ENCODE measurements at regions not wholly inside any gene's neighbourhood (a gene's known extent, or its start where the extent isn't known, plus 50 kb on each side); places are given as distances from the start of the nearest gene placed in this dataset.
"Not testable (repeated sequence)": the region's sequence is repeated elsewhere in the genome, so short reads cannot be mapped to it uniquely, and the experiment has no call there.

DNA sequence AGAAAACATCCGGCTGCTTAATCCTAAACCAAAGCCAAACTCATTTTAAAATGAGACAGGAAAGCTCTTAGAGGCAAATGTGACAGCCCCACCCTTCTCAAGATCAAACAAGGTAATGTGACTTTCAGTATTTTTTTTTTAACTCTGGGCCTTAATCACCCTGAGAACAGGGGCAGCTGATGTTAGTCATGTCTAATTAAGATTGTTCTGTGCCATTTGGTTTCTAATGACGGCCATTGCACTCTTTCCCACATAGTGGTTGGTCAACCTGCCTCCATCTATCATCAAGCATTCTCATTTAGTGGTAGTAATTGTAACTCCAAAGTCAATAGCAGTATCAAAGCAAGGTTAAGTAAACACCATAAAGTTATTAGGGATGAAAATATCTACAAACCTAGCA is 191.6 kb upstream of the EXOC2 start:
- DNase-seq, result no peak

DNA sequence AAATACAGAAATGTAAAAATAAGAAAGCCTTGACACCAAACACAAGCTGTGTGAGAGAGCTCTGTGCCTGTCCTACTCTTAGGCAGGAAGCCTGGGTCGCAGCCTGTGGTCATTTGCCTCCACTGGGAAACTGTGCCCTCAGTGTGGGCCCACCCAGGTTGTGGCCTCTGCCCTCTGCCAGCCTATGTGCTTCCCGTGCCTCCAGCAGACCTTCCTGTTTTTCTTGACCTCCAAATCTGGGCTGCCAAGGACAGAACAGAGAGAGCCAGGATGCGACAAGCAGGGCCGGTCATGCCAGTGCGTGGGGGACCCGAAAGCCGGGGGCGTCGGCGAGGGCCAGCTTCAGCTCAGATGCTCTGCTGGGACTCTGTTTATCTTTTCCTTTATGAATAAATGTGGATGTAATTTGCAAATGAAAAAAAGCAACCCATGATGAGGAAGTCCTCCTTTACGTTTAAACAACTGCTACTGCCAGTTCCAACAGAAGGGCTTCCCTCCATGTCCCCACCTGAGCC is 189.2 kb upstream of the EXOC2 start:
- DNase-seq, result no peak

- DNase-seq, result no peak
Measured at GRCh38 chr6:878179-878578, 185.2 kb upstream of the EXOC2 start.

GRCh38 chr6:875012-875411 is 182.1 kb upstream of the EXOC2 start:
- DNase-seq, result no peak

GRCh38 chr6:872570-873125 is 179.7 kb upstream of the EXOC2 start:
- DNase-seq, result no peak

GRCh38 chr6:871503-871902 is 178.6 kb upstream of the EXOC2 start:
- no peak for DNase-seq

DNA sequence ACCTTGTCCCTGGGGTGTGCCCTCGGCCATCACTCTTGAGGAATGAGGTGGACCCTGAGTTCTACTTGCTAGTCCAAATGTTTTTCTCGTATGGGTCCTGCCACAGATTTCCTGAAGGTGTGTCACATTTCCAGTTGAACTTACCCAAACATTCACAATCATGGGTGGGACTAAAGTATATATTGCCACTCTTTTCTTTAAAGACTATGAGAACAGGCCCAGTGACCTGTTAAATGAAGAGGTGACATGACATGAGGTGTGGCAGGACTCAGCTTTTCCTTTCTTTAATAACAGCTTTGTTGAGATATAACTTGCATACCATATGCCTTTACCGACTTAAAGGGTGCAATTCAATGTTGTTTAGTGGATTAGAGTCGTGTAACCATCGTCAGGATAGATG is 177.2 kb upstream of the EXOC2 start:
- DNase-seq, result no peak

DNA sequence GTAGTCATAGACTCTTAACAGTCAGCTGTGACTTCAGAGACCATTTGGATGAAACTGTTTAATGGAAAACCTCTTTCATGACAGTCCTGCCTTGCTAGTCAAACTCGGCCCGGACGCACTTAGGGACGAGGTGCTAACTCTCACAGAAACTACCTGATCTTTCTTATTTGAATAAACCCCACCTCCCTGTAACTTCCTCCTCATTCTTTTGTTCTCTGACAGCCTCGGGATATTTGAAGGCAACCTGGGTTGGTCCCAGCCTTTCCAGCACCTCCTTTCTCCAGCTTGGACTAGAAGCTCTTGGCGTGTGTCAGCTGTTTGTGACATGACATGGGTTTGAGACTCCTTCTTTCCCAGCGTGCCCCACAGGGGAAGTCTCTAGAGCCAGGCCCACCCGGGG is 175.3 kb upstream of the EXOC2 start:
- DNase-seq, result no peak

- DNase-seq, result no peak
Measured at GRCh38 chr6:867378-867777, 174.4 kb upstream of the EXOC2 start.

DNA sequence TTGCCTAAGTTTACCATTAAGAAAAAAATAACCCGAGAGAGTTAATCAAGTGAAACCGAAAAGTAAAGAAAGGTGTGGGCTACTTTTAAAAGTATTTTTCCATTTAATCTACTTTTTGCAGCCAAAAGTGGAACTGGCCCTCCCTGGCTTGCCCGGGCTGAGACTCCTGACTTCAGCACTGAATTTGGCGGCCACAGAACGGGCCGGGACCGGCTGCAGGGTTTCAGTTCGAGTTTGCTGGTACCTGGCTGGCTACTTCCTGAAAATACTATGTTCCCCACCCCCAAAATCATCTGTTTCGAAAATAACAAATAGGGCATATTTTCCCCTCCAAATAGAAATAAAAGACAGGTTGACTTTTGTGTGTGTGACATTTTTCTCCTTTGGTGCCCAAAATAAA is 173.4 kb upstream of the EXOC2 start:
- DNase-seq, result no peak

GRCh38 chr6:865846-866245 is 172.9 kb upstream of the EXOC2 start:
- DNase-seq, result no peak

GRCh38 chr6:863831-864230 is 170.9 kb upstream of the EXOC2 start:
- DNase-seq, result no peak

- DNase-seq, result not testable (repeated sequence)
Measured at GRCh38 chr6:863127-863526, 170.2 kb upstream of the EXOC2 start.

GRCh38 chr6:859936-860335 is 167.0 kb upstream of the EXOC2 start:
- no peak for DNase-seq

- no peak for DNase-seq
Measured at GRCh38 chr6:854406-855118, 161.6 kb upstream of the EXOC2 start.

- not testable (repeated sequence) for DNase-seq
Measured at GRCh38 chr6:852216-852615, 159.3 kb upstream of the EXOC2 start.

DNA sequence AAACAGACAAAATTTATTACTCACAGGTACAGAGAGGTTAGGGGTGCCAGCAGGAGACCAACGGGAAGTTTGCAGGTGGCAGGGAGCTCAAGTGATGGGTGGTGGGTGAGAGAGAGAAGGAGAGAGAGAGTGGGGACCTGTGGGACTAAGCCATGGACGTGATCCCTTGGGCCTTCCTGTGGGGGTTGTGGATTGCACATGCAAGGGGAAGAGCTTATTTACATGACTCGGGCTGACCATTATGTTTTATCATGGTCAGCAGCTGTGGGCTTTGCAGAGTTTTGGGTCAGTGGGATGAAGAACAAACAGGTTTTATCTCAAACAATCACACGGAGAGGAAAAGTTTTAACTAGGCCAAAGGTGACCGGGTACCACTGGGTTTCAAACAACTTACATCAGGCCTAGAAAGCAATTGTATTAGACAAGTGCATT is 156.2 kb upstream of the EXOC2 start:
- no peak for DNase-seq

DNA sequence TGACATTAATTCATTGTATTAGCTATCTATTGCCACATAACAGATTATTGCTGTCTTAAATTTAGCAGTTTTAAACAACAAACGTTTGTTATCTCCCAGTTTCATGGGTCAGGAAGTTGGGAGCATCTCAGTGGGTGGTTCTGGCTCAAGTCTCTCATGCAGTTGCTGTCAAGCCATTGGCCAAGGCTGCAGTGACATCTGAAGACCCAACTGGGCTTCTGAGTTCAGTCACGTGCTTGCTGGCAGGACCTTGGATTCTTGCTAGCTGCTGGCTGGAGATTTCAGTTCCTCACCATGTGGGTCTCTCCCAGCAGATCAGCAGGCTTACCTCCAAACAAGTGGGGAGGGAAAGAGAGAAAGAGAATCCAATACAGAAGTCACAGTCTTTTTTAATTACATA is 152.6 kb upstream of the EXOC2 start:
- DNase-seq, result no peak

GRCh38 chr6:845101-845500 is 152.2 kb upstream of the EXOC2 start:
- DNase-seq, result no peak

DNA sequence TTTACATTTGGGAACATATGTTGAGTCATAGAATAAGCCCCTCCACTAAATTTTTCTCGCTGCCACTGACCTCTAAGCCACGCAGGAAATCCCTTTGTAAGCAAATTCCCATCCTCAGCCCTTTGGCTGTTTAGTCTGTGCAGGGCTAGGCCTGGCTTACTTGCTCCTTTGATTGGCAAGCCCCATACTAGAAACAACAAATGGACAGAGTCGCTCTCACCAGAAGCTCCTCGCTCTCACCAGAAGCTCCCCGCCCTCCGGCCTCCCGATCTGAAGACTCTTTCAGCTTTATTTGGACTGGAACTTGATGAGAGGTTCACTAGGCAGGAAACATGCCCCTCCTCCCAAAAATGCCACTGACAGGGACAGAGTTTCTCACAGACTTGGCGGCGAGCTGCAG is 149.2 kb upstream of the EXOC2 start:
- no peak for DNase-seq

DNA sequence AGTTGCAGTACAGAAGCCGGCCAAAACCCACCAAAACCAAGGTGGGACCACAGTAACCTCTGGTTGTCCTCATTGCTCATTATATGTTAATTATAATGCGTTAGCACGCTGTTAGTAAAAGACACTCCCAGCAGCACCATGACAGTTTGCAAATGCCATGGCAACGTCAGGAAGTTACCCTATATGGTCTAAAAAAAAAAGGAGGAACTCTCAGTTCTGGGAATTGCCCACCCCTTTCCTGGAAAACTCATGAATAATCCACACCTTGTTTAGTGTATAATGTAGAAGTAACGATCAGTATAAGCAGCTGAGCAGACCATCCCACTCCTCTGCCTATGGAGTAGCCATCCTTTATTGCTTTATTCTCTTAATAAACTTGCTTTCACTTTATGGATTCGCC is 148.6 kb upstream of the EXOC2 start:
- DNase-seq, result no peak

- DNase-seq, result no peak
Measured at GRCh38 chr6:839201-839600, 146.3 kb upstream of the EXOC2 start.

GRCh38 chr6:837380-837779 is 144.4 kb upstream of the EXOC2 start:
- DNase-seq, result no peak

GRCh38 chr6:836276-836853 is 143.4 kb upstream of the EXOC2 start:
- no peak for DNase-seq

Data from SIG-M5 (cell line).